Medulla oblongata (tissue), 1 donor: ENCODE measurements at regions not wholly inside any gene's neighbourhood (a gene's known extent, or its start where the extent isn't known, plus 50 kb on each side); places are given as distances from the start of the nearest gene placed in this dataset.
A peak's percentile ranks its signal among the peaks of the same experiment; 100 is the strongest.
"Not testable (repeated sequence)": the region's sequence is repeated elsewhere in the genome, so short reads cannot be mapped to it uniquely, and the experiment has no call there.

ENCODE experiments used
- DNase-seq: peaks from one replicate; pipeline ENCODE4 v3.0.0-alpha.2; 2015; ENCODE audit errors: extremely low spot score

DNA sequence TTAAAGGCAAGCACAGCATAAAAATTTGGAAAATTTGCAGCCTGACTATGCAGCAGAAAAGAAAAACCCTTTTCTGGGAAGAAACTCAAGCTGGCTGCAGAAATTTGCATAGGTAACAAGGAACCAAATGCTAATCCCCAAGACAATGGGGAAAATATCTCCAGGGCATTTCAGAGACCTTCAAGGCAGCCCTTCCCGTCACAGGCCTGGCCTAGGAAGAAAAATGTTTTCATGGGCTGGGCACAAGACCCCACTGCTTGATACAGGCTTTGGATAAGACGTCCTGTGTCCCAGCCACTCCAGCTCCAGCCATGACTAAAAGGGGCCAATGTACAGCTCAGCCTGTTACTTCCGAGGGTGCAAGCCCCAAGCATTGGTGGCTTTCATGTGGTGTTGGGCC lies 717.6 kb downstream of the TDRD15 start:
- no peak for DNase-seq

DNA sequence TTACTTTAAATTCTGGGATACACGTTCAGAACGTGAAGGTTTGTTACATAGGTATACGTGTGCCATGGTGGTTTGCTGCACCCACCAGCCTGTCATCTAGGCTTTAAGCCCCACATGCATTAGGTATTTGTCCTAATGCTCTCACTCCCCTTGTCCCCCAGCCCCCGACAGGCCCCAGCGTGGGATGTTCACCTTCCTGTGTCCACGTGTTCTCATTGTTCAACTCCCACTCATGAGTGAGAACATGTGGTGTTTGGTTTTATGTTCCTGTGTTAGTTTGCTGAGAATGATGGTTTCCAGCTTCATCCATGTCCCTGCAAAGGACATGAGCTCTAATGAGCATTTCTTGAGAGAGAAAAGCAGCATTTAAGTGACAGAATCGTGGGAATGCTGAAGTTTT lies 726.6 kb downstream of the TDRD15 start:
- not testable (repeated sequence) for DNase-seq

DNA sequence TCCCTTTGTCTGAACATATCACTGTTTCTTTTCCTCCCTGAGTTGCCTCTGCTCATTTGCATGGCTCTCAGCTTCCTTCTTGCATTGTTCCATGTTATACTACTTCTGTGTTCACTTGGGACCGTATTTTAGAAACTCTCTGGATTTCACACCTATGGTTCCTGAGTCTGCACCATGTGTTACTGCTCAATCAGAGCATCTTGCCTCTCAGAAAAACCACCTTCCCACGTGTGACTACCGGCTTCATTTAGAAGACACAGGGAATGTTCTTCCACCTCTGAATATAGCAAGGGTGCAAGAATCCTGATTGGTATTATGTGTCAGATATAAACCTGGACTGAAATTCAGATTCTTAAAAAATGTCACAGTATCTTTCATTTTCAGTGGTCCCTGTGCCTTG lies 731.2 kb downstream of the TDRD15 start:
- no peak for DNase-seq

DNA sequence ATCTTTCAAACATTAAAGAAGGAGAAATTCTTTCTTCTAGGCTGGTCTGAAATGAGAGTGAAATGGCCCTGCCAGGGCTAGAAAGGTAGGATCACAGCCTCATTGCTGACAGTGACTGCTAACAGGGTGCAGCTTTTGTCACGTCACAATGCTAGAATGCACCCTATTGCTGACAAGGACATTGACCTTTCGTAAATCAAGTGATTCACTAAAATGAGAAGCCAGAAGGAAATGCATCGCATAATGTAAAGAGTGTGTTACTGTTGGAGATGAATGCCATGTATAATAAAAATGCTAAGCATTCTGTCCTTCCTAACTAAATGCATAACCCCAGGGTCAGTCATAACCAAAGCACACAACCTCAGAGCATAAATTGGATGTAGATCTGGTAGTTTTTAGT lies 732.9 kb downstream of the TDRD15 start:
- no peak for DNase-seq

DNA sequence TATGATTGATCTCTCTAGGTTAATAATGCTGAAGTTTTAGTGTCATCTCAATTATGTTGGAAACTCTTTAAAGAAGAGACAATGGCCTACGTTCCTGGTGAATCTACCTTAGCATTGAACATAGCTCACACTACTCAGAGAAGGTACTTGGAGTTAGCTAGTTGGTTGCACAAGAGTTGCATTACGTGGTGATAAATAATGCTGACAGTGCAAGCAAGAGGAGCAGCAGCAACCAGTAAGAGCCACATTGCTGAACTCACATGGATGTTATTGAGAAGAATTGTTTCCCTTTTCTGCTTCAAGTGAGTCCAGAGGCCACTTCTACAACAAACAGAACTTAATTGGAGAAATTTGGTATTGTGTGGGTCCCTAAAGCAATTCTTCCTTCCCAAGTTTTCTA lies 737.1 kb downstream of the TDRD15 start:
- no peak for DNase-seq

DNA sequence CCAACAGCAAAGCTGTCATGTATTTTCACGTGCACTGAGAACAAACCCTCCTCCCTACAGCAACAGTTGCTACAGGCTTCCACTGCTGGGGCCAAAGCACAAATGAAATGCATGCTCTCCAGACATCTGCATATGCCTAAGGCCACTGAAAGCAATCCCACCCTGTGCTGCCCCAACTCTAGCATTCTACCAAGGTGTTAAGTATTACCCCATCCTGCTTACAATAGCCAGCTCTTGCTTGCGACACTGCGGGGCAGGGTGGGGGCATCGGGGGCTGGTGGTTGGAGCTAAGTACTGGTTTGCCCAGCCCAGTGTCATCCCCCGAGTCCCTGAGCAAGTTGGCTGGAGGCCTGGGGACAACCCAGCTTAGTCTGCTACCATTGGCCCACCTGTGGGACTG lies 742.5 kb downstream of the TDRD15 start:
- DNase-seq = no peak

DNA sequence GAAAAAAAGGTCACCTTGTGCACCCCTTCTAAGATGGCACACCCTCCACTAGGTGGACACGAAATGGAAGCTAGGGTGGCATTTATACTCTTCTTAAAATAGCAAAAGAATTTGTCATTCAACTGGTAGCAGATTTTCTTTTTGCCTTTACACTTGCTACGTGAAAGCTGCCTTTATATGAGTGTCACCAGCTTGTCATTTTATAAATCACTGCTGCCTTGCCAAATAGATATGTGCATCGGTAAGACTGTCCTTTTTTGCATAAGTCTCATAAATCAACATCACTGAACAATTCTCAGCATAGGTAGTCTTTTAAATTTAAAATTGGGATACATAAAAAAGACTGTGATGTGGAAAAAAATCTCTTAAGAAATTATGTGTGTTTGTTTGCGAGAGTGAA lies 764.1 kb downstream of the TDRD15 start:
- DNase-seq = no peak

DNA sequence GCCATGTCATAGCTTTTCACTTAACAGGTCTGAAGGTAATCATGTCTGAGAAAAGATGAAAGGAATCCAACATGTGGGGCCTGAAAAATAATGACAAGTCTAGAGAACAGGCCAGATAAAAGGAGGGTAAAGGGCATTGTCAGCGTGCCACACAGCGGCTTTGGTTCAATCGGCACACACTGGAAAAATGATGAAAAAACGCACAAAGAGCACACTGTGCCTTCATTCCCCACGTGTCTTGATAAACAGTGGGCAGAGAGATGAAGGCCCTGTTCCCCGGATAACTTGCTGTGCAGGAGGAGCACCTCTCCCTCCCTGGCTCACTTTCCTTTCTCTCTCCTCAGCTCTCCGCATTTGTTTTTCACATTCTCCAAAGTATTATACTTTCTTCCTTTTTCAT lies 766.3 kb downstream of the TDRD15 start:
- DNase-seq = peak; percentile 86

DNA sequence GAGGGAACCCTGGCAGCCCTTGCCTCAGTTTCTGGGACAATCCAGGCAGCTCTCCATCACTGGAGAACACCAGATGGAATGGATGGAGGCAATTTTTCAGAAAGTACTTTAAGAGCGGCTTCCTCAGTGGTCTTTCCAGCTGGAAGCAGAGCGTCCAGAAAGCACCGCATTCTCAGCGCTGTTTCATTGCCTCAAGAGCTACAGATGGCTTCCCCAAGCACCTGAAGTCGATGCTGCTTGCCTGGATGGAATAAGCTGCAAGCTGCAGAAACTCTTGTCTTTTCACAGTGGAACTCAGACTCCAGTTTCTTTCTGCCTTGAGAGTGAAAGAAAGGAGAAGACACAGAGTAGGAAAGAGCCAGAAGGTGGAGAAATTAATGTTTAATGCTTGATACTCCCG lies 766.9 kb downstream of the TDRD15 start:
- DNase-seq = no peak

DNA sequence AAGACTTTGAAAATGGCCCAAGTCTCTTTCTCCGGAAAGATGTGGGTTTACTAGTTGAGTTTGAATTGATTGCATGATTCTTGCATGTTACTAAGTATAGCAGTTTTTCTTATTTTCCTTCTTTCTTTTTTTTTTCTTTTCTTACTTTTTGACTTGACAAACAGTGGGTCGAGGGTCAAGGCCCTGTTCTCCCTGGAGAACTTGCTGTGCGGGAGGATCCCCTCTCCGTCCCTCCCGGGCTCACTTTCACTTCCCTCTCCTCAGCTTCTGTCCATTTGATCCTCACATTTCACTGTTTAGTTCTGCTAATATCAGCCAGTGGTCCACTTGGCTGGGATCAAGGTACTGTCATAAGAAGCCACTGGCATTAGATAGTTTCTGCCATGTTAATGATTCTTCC lies 767.4 kb downstream of the TDRD15 start:
- no peak for DNase-seq

DNA sequence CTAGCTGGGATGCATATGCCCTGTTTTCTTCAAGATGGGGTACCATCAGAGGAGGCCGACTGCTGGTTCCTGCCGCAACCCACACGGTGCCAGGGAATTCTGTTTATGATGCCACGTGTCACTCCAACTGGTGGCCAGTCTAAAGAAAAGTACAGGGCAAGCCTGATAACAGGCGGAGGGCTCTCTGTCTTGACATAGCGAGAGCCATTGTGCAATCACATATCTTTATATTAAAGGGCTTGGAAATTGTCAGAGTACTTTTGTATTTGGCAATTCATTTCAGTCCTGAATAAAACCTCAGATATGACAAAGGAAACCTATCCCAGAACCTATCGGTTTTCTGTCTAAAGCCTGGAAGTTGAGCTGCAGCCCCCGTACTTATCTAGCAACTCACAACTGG lies 768.4 kb downstream of the TDRD15 start:
- no peak for DNase-seq

DNA sequence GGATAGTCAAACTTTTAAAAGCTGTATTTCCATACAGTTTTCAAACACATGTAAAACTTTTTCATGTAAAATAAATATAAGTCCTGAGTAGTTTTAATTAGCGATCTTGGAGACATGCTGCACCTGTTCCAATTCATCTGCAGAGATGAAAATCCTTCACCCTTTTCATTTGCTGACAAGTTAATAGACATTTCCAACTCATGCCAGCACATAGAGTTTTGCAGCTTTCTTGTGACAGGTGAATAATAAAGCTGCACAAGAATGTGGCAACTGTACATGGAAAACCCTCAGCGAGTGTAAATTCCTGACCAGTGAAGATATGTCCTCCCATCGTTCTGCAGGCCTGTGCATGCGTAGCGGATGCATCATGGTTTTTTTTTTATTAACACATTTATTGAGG lies 771.4 kb downstream of the TDRD15 start:
- no peak for DNase-seq

DNA sequence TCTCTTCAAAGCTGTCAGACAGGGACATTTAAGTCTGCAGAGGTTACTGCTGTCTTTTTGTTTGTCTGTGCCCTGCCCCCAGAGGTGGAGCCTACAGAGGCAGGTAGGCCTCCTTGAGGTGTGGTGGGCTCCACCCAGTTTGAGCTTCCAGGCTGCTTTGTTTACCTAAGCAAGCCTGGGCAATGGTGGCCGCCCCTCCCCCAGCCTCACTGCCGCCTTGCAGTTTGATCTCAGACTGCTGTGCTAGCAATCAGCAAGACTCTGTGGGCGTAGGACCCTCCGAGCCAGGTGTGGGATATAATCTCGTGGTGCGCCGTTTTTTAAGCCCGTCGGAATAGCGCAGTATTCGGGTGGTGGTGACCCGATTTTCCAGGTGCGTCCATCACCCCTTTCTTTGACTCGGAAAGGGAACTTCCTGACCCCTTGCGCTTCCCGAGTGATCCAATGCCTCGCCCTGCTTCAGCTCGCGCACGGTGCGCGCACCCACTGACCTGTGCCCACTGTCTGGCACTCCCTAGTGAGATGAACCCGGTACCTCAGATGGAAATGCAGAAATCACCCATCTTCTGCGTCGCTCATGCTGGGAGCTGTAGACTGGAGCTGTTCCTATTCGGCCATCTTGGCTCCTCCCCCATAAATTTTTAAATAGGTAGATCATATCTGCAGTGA lies 785.1 kb downstream of the TDRD15 start:
- DNase-seq = not testable (repeated sequence)

DNA sequence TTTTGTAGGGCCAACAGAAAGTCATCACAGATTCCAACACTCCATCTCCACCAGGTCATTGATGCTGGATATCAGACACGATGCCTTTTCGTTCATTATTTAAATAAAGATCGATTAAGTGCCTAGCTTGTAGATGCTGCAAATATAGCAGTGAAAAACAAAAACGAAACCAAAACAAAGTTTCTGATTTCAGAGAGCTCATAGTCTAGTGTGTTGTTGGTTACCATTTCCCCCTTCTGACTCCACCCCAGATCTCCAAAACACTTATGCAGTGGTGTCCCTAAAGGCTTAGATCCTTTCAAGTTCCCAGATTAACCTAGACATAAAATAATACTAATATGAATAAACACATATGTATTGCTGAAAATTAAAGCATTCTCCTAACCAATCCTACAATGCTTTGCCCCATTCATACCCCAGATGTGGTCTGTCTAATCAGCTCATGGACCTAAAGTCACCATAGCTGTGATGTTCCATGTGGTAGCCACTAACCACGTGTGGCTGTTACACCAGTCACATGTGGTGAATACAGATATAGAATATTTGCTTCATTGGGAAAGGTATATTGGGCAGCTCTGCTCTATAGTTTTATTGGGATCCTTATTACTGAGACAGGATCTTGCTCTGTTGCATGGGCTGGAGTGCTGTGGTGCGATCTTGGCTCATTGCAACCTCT lies 787.2 kb downstream of the TDRD15 start:
- no peak for DNase-seq

DNA sequence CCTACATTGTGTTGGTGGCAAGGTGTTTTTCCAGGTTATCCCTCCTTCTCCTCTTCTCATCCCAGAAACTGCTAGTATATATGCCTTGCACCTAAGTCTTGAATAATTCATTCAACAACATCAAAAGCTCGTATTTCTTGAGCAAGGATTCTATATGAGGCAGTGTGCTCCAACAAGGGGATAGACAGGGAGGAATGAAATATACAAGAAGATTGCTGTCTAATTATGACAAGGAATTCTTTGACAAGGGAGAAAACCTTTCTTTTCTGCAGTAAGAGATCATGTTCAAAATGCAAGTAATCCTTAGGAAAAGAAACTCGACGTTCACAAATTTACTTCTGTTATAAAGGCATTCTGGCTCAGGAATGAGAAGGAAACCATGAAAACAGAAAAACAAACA lies 788.6 kb downstream of the TDRD15 start:
- DNase-seq = no peak

DNA sequence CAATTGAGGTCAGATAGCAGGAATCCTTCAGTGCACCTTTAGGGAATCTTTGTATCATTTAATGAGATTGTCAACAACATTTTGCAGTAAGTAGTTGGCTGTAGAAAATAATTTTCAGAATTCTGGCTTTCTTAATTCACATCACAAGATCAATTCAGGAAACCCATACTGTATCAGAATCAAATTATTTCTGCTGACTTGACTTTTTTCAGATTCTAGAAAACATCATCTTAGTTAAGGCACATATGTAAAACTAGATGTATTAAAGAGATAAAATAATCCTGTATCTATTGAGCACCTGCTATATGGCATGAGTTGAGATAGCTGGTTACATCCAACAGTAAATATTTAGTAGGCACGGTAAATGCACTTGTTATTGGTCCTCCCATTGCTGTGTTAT lies 791.4 kb downstream of the TDRD15 start:
- DNase-seq = no peak

DNA sequence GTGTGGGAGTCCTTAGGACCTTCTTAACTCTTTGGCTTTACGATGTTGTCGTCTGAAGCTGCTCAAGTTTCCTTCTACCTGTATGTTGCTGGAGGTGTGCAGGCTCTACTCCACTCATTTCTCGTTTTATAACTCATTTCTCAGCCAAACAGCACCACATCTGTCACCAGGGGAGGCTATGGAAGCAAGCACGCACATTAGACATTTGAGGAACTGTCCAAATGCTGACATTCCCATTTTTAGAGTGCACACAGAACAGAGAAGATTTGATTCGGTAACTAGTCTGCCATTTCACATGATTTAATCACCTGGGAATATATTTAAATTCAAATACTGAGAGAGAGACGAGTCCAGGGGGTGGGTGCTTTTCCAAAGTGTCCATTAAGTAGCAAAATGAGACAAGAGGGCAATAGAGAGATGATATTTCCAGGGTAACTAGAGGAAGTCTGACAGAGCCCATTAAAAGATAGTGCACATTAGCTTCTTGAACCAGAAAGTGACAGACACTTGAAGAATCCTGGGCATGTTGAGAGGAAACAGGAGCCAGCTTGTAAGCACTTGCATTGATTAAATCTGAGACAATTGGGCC lies 793.3 kb downstream of the TDRD15 start:
- DNase-seq = no peak

DNA sequence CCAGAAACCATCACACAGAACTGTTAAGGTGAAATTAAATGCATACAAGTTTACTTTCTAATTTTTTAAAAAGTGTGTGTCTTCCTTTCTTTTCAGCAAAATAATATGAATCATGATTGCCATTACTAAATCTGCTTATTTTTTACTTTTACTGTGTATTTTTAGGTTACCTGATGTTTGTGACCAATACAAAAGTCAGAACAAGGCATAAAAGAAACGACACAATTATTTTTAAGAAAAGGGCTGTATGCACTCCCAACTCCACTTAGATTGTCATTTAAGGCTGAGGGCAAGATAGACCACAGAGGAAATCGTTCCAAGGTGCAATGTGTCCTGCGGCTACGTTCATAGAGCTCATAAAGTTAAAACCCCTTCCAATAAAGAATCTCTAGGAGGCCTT lies 797.0 kb downstream of the TDRD15 start:
- DNase-seq = no peak

DNA sequence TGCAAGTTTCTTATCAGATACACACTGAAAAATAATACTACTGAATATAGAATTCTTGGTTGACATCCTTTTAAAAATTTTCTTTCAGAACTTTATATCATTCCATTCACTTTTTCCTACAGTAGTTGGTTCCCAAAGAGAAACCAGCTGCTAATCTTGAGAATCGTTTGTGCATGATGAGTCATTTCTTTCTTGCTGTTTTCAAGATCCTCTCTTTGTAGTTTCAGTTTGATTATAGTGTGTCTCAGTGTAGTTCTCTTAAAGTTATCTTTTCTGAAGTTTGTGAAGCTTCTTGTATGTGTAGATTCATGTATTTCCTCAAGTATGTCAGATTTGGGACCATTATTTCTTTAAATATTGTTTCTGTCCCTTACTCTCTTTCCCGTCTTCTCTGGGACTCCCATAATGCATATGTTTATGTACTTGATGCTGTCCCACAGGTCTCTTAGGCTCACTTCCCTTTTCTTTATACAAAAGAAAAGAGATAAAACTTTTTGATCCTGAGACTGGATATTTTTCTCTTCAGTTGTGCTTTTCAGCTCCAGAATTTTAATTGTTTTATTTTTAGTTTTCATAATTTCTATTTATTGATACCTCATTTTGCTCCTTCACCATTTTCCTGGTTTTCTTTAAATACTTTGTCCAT lies 801.0 kb downstream of the TDRD15 start:
- no peak for DNase-seq

DNA sequence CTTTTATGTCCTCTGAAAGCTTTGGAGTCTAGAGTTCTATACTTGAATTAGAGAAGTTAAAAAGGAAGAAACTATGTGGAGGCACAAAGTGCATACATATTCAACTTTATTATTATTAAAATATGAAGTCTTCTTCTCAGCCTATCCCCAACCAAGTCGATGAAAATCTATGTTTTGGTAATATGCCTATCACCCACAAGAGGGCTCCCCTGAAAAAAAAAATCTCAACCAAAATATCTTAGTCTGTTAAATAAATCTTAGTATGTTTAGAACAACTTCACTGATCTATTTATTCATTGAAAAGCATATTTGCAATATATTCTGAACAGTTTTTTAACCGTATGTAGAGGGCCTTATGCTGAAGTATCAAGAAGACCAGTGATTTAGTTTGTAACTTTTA lies 804.5 kb downstream of the TDRD15 start:
- peak; percentile 4 for DNase-seq

DNA sequence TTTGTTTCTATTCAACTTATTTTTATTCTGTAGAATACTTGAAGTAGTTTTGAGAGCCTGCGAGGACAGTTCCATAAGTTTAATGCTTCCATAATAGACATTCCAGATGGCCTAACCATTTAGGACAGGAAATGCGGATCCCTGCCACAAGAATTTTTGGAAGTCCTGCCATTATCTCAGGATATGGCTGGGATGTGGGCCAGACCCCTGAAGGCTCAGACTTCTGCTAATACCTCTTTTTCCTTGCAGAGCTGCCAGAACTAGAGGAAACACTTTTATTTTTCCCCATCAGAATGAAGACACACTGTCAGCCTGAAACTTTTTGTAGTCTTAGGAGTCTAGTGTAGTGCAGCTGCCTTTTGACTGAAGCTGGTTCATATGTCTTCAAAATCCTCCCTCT lies 806.5 kb downstream of the TDRD15 start:
- DNase-seq = no peak

DNA sequence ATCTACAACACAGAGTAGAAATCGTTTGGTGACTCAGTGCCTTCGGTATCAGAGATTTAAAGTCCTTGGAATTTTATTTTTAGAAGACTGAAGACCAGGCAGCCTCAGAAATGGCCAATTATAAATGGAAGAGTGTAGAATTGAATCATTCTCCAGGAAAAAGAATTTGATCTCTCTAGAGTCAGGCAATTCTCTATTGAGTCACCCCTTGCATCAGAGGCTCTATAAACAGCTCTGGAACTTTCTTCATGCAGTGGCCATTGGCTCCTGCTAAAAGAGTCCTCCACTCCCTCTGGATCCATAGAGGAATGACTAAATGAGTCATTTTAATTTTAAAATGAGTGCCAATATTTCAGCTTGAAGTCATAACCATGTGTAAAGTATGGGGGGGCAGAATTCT lies 816.2 kb downstream of the TDRD15 start:
- no peak for DNase-seq

DNA sequence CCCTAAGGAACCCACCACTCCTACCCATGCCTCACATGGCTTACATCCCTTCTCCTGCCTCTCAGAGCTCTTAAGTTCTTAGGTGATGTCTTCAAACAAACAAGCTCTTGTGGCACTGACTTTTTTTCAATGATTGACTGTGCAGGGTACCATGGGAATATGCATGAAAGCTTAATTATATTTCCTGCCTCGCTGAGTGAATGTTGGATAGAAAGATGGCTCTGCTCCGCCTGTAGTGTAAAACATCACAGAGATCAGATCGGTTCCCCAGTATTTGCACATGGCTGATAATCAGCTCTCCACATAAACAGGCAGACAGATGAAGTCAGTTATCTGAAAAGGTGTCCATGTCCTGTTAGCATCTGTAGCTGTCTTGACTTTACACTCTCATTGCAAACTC lies 820.8 kb downstream of the TDRD15 start:
- DNase-seq = no peak
